ENCODE measurements at regions not wholly inside any gene's neighbourhood (a gene's known extent, or its start where the extent isn't known, plus 50 kb on each side); places are given as distances from the start of the nearest gene placed in this dataset.

GRCh38 chr2:2919026-2919425 lies 458.6 kb downstream of the EIPR1 start:
- Histone ChIP-seq H3K4me1 (no peaks in the 10 kb centered on the region), H3K9me3 (no peaks in the 10 kb centered on the region), H3K36me3 (no peaks in the 10 kb centered on the region), H3K27me3 (no peaks in the 10 kb centered on the region), H3K4me3 (replicated peaks in 1 of 3) (no peak overlapping the region), H3K27ac (no peak overlapping the region)
- no peak for DNase-seq
- whole genome bisulfite sequencing, 2 donors, result 91 to 94% methylated on average over 5 of the region's 5 CpGs
- intact Hi-C loops (cut with DNase I), result no loop called here
- TF ChIP-seq POLR2A (IDR thresholded peaks at IDR 0.05), result no peak
- no peak for TF ChIP-seq CTCF (IDR thresholded peaks at IDR 0.05)

DNA sequence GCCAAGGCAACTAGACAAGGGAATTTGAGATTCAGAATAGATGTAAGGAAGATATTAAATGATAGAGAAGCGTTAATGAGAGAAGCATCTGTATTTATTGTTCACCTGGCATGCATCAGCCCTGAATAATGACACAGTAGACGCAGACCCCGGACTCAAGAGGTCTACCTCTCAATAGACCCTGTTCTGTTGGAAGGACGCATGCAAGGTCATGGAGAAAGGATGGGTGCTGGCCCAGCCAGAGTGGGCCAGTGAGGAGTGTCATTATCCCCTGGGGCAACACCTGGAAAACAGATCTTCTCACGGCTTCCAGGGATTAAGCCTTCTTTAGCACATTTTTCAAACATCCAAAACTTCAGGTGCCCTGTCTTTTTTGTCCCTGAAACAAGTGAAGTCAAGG lies 461.0 kb downstream of the EIPR1 start:
- intact Hi-C loops (cut with DNase I), result no loop called here
- DNase-seq, result no peak
- Histone ChIP-seq H3K36me3 (no peaks in the 10 kb centered on the region), H3K4me1 (no peaks in the 10 kb centered on the region), H3K4me3 (replicated peaks in 1 of 3) (no peak overlapping the region), H3K9me3 (no peaks in the 10 kb centered on the region), H3K27me3 (no peaks in the 10 kb centered on the region), H3K27ac (no peak overlapping the region)
- TF ChIP-seq POLR2A (IDR thresholded peaks at IDR 0.05) (no peak), CTCF (IDR thresholded peaks at IDR 0.05) (no peak)
- 91 to 92% methylated on average over 5 of the region's 5 CpGs for WGBS, 2 donors

DNA sequence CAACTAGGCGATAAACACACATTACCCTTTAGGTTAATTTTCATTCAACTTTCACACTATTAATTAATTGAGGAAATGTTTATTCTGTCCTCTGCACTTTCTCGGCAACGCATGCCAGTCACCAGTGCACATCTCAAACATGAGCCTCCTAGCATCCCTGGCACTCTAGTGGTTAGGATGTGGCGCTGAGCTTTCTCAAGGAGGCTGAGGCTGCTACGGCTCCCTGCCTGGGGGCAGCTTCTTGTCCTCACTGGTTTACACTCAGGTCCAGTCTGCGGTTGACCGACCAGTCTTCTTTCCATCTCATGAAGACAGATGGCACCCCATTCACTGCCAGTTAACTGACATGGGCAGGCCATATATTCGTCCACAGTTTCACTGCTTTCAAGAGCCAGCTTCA lies 463.4 kb downstream of the EIPR1 start:
- intact Hi-C loops (cut with DNase I), result no loop called here
- TF ChIP-seq POLR2A (IDR thresholded peaks at IDR 0.05) (no peak), CTCF (IDR thresholded peaks at IDR 0.05) (no peak)
- no peaks in the 10 kb centered on the region for H3K27me3 ChIP-seq
- DNase-seq, result no peak
- no peaks in the 10 kb centered on the region for H3K4me1 ChIP-seq
- no peaks in the 10 kb centered on the region for H3K36me3 ChIP-seq
- no peak overlapping the region for H3K4me3 ChIP-seq (replicated peaks in 1 of 3)
- WGBS, 2 donors, result 85 to 88% methylated on average over 8 of the region's 8 CpGs
- H3K9me3 ChIP-seq, result no peaks in the 10 kb centered on the region
- no peak overlapping the region for H3K27ac ChIP-seq

DNA sequence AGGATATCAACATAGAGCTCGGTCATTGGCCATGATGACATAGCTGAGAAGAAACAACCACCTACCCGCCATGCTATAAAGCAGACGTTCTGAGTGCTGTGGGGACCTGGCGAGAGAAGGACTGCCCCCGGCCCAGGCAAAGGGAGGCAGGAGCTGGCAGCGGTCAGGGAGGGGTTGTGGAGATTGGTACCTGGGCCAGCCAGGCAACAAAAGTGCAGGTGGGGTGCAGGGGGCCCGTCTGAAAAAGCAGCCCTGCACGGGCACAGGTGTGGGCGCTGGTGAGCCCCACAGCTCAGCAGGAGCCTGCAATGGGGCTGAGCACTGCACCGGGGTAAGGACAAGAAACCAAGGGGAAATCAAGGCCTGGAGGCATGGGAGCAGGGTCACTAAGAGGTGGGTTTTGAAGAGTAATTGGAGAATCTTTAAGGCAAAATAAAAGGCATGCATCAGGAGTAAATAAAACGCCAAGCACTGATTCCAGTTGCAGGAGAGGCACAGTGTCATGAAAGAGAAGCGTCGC lies 464.0 kb downstream of the EIPR1 start:
- no peak for TF ChIP-seq CTCF (IDR thresholded peaks at IDR 0.05)
- no peak for TF ChIP-seq POLR2A (IDR thresholded peaks at IDR 0.05)
- intact Hi-C loops (cut with DNase I), result no loop called here
- Histone ChIP-seq H3K9me3 (no peaks in the 10 kb centered on the region), H3K27ac (no peak overlapping the region), H3K27me3 (no peaks in the 10 kb centered on the region), H3K4me3 (replicated peaks in 1 of 3) (no peak overlapping the region), H3K4me1 (no peaks in the 10 kb centered on the region), H3K36me3 (no peaks in the 10 kb centered on the region)
- no peak for DNase-seq
- 81 to 86% methylated on average over 13 of the region's 13 CpGs for WGBS, 2 donors

DNA sequence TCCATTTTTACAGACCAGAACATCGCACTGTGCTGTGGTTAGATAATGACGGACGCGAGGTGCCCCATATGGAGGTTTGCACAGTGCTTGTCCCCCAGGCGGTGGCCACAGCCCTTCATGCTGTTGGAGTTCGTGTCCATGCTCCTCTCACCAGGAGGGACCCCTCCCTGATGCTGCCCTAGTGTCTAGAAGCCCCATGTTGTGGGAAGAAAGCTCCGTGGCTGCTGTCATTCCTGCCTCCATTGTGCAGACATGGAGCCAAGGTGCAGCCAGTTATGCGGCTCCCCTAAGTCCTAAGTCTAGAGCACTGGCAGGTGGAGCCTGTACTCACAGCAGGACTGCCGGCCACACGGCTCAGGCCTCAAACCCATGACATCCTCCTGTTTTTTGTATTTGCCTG lies 464.9 kb downstream of the EIPR1 start:
- TF ChIP-seq CTCF (IDR thresholded peaks at IDR 0.05) (no peak), POLR2A (IDR thresholded peaks at IDR 0.05) (no peak)
- no peak for DNase-seq
- Histone ChIP-seq H3K36me3 (no peaks in the 10 kb centered on the region), H3K4me1 (no peaks in the 10 kb centered on the region), H3K27me3 (no peaks in the 10 kb centered on the region), H3K9me3 (no peaks in the 10 kb centered on the region), H3K27ac (no peak overlapping the region), H3K4me3 (replicated peaks in 1 of 3) (no peak overlapping the region)
- WGBS, 2 donors, result 83 to 85% methylated on average over 9 to 10 of the region's 10 CpGs
- intact Hi-C loops (cut with DNase I), result no loop called here

Measured in thyroid gland (tissue), 4 donors.